Astrocyte (in vitro differentiated cells and primary cell): ENCODE measurements at regions not wholly inside any gene's neighbourhood (a gene's known extent, or its start where the extent isn't known, plus 50 kb on each side); places are given as distances from the start of the nearest gene placed in this dataset.

Experiments used
- EZH2 ChIP-seq: IDR thresholded peaks from 2 replicates; pipeline ENCODE4 v1.6.1; 2012; ENCODE audit warnings: mild to moderate bottlenecking, low read length, inconsistent platforms; ENCODE audit not compliant: insufficient read depth
- TF ChIP-seq, protein P1 (sequence below): IDR thresholded peaks from 2 replicates; pipeline ENCODE4 v1.5.1; 2011; ENCODE audit warnings: low read depth, mild to moderate bottlenecking, inconsistent platforms, low read length, moderate library complexity; ENCODE audit not compliant: insufficient read depth

DNA sequence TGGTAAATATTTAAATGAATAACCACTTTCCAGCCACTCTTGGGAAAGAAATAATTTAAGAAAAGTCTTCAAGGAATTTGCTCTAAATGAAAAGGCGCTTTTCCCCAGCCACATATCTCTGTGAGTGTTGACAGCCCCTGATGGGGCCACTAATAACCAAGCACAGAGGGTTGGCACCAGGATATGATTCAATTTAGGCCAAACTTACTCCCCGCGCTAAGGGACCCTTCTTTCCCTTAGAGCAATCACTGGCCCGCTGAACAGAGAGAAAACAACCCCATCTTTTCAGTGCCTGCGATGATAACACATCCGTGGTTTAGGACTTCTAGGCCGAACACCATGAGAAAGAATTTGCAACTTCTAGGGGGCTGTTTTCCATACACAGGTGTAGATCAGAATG lies 310.8 kb downstream of the EIPR1 start:
- TF ChIP-seq, protein P1, sequence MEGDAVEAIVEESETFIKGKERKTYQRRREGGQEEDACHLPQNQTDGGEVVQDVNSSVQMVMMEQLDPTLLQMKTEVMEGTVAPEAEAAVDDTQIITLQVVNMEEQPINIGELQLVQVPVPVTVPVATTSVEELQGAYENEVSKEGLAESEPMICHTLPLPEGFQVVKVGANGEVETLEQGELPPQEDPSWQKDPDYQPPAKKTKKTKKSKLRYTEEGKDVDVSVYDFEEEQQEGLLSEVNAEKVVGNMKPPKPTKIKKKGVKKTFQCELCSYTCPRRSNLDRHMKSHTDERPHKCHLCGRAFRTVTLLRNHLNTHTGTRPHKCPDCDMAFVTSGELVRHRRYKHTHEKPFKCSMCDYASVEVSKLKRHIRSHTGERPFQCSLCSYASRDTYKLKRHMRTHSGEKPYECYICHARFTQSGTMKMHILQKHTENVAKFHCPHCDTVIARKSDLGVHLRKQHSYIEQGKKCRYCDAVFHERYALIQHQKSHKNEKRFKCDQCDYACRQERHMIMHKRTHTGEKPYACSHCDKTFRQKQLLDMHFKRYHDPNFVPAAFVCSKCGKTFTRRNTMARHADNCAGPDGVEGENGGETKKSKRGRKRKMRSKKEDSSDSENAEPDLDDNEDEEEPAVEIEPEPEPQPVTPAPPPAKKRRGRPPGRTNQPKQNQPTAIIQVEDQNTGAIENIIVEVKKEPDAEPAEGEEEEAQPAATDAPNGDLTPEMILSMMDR: no peak
- no peak for TF ChIP-seq EZH2
